ENCODE measurements at regions not wholly inside any gene's neighbourhood (a gene's known extent, or its start where the extent isn't known, plus 50 kb on each side); places are given as distances from the start of the nearest gene placed in this dataset.

DNA sequence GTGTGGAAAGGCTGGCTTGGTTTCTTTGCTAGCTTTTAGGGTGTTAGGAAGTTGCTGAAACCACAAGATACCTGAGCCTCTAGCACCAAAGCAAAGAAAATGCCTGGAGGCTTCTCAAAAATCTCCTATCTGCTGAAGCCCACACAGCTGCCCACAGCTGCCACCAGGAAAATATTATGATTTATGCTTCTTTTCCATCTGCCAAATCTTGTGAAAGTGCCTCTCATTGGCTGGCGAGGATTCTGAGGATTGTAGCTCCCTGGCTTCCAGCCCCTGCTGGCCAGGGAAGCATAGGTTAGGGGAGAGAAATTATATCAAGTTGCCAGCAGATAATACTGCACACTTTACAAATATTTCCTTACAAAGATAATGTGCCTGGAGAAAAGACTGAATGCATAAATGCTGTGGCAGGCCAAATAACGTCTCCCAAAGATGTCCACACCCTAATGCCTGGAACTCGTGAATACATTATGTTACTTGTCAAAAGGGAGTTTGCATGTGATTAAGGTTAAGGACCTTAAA, 98.4 kb downstream of the MRPL14 start:
- H4K20me1 ChIP-seq (replicated peaks; ENCODE audit: control insufficient read depth, extremely low read depth, insufficient read depth, low read length) = no peaks in the 10 kb centered on the region
- H3K9me1 ChIP-seq (replicated peaks; ENCODE audit: control insufficient read depth, extremely low read depth, insufficient read depth, low read length) = no peaks in the 10 kb centered on the region
- dilution Hi-C loops (cut with MboI; ENCODE audit: extremely low pct_ligation_motif_present, low sequenced_read_pairs) = no loop called here
- no TSS peak for BruUV-seq (replicated peaks)
- DNase-seq (ENCODE audit: low read depth, low spot score) (no peak), FAIRE-seq (no peak)
- no peaks in the 10 kb centered on the region for H3K4me1 ChIP-seq (ENCODE audit: control insufficient read depth, extremely low read depth, insufficient read depth, low read length)
- H2AFZ ChIP-seq (ENCODE audit: low read depth, low read length) = no peak overlapping the region
- no peak for TF ChIP-seq POLR2A (IDR thresholded peaks at IDR 0.05; ENCODE audit: low read depth, low read length)
- peak in 1 of 2 donors; percentile 3 for TF ChIP-seq CTCF (IDR thresholded peaks at IDR 0.05; ENCODE audit: extremely low read depth in 1 of 2, insufficient read depth in 1 of 2, low read depth in 1 of 2, low read length in 2 of 2)
- TF ChIP-seq MYC (IDR thresholded peaks at IDR 0.05; ENCODE audit: low read depth, low read length) = no peak
- TF ChIP-seq MAX (IDR thresholded peaks at IDR 0.05; ENCODE audit: insufficient read depth, insufficient read length) = no peak
- no peak for TF ChIP-seq GATA2 (IDR thresholded peaks at IDR 0.05; ENCODE audit: insufficient read depth, insufficient read length, low read depth, low read length)
- H3K79me2 ChIP-seq (ENCODE audit: control insufficient read depth, insufficient read depth, low read length) = no peaks in the 10 kb centered on the region
- H3K9me3 ChIP-seq (replicated peaks; ENCODE audit: control insufficient read depth, insufficient read depth, low read length) = no peaks in the 10 kb centered on the region
- CTCF ChIA-PET = interaction anchor here (0.9 to 1.8 kb wide), 4 partner anchors 9 to 46 kb away, joined by 3 to 7 read pairs (median 4); no protein-coding TSS in a partner anchor
- H3K4me3 ChIP-seq (replicated peaks in 1 of 3; ENCODE audit: insufficient read depth in 1 of 3, low read depth in 1 of 3, low read length in 3 of 3) = no peak overlapping the region
- H3K9ac ChIP-seq (replicated peaks; ENCODE audit: extremely low read depth, insufficient read depth, low read length) = no peak overlapping the region
- intact Hi-C loops (cut with micrococcal nuclease) = no loop called here
- peaks cover 12 to 13% of the 10 kb centered on the region in 2 experiments for H3K27me3 ChIP-seq (ENCODE audit: control insufficient read depth in 2 of 2, insufficient read depth in 2 of 2, low read length in 2 of 2)
- no peak overlapping the region for H3K4me2 ChIP-seq (ENCODE audit: insufficient read depth, low read length)
- no peaks in the 10 kb centered on the region for H3K36me3 ChIP-seq (ENCODE audit: control insufficient read depth in 2 of 2, extremely low read depth in 1 of 2, insufficient read depth in 2 of 2, low read length in 2 of 2)
- POLR2A ChIA-PET = no interaction called here
- H3K27ac ChIP-seq (ENCODE audit: insufficient read depth, low read depth, low read length) = no peak overlapping the region

- Histone ChIP-seq H3K4me2 (ENCODE audit: insufficient read depth, low read length) (no peak overlapping the region), H3K27ac (ENCODE audit: insufficient read depth, low read depth, low read length) (no peak overlapping the region), H3K9me1 (replicated peaks; ENCODE audit: control insufficient read depth, extremely low read depth, insufficient read depth, low read length) (no peaks in the 10 kb centered on the region), H3K36me3 (ENCODE audit: control insufficient read depth in 2 of 2, extremely low read depth in 1 of 2, insufficient read depth in 2 of 2, low read length in 2 of 2) (no peaks in the 10 kb centered on the region), H3K9ac (replicated peaks; ENCODE audit: extremely low read depth, insufficient read depth, low read length) (no peak overlapping the region), H4K20me1 (replicated peaks; ENCODE audit: control insufficient read depth, extremely low read depth, insufficient read depth, low read length) (no peaks in the 10 kb centered on the region), H3K79me2 (ENCODE audit: control insufficient read depth, insufficient read depth, low read length) (no peaks in the 10 kb centered on the region), H3K4me1 (ENCODE audit: control insufficient read depth, extremely low read depth, insufficient read depth, low read length) (no peaks in the 10 kb centered on the region), H2AFZ (ENCODE audit: low read depth, low read length) (no peak overlapping the region), H3K4me3 (replicated peaks in 1 of 3; ENCODE audit: insufficient read depth in 1 of 3, low read depth in 1 of 3, low read length in 3 of 3) (no peak overlapping the region), H3K27me3 (ENCODE audit: control insufficient read depth in 2 of 2, insufficient read depth in 2 of 2, low read length in 2 of 2) (peaks cover 5 to 10% of the 10 kb centered on the region in 2 experiments), H3K9me3 (replicated peaks; ENCODE audit: control insufficient read depth, insufficient read depth, low read length) (no peaks in the 10 kb centered on the region)
- TF ChIP-seq FOS (IDR thresholded peaks at IDR 0.05; ENCODE audit: borderline replicate concordance, insufficient read depth, low read length) = no peak
- no peak for TF ChIP-seq POLR2A (IDR thresholded peaks at IDR 0.05; ENCODE audit: low read depth, low read length)
- intact Hi-C loops (cut with micrococcal nuclease) (no loop called here), dilution Hi-C loops (cut with MboI; ENCODE audit: extremely low pct_ligation_motif_present, low sequenced_read_pairs) (no loop called here)
- POLR2A ChIA-PET = no interaction called here
- no peak for DNase-seq (ENCODE audit: low read depth, low spot score)
- FAIRE-seq = no peak
- BruUV-seq (replicated peaks) = no TSS peak
- CTCF ChIA-PET = no interaction called here
These were observed 102.0 kb downstream of the MRPL14 start for GRCh38 chr6:44025226-44025625.

Measured in endothelial cell of umbilical vein (primary cell).